CD4-positive, alpha-beta T cell treated with Interleukin-6 for 4 hours (primary cell): ENCODE measurements at regions not wholly inside any gene's neighbourhood (a gene's known extent, or its start where the extent isn't known, plus 50 kb on each side); places are given as distances from the start of the nearest gene placed in this dataset.

Experiments used
- DNase-seq: peaks from one replicate; pipeline ENCODE4 v3.0.0-alpha.2; 2020; ENCODE audit warnings: mixed read lengths

GRCh38 chr3:94520364-94520763 is 457.5 kb downstream of the NSUN3 start:
- DNase-seq, result no peak

- no peak for DNase-seq
These were observed 459.6 kb downstream of the NSUN3 start for GRCh38 chr3:94522488-94522887.

- DNase-seq, result no peak
These were observed 461.4 kb downstream of the NSUN3 start for GRCh38 chr3:94524102-94524919.

- DNase-seq, result no peak
These were observed 462.2 kb downstream of the NSUN3 start for GRCh38 chr3:94525043-94525442.

- DNase-seq, result no peak
These were observed 467.0 kb downstream of the NSUN3 start for GRCh38 chr3:94529816-94530215.

- no peak for DNase-seq
These were observed 470.1 kb downstream of the NSUN3 start for GRCh38 chr3:94532951-94533350.

GRCh38 chr3:94539937-94540336 is 477.1 kb downstream of the NSUN3 start:
- no peak for DNase-seq

- DNase-seq, result no peak
These were observed 480.3 kb downstream of the NSUN3 start for GRCh38 chr3:94543161-94543560.

GRCh38 chr3:94544131-94544789 is 481.4 kb downstream of the NSUN3 start:
- no peak for DNase-seq

- DNase-seq, result no peak
These were observed 485.9 kb downstream of the NSUN3 start for GRCh38 chr3:94548581-94549316.

- DNase-seq, result no peak
These were observed 498.2 kb downstream of the NSUN3 start for GRCh38 chr3:94561094-94561493.

GRCh38 chr3:94564247-94564646 is 501.4 kb downstream of the NSUN3 start:
- DNase-seq, result no peak

GRCh38 chr3:94568041-94568440 is 505.2 kb downstream of the NSUN3 start:
- no peak for DNase-seq

GRCh38 chr3:94573337-94573736 is 510.5 kb downstream of the NSUN3 start:
- DNase-seq, result no peak

GRCh38 chr3:94587291-94587690 is 524.4 kb downstream of the NSUN3 start:
- DNase-seq, result no peak

- DNase-seq, result no peak
These were observed 530.8 kb downstream of the NSUN3 start for GRCh38 chr3:94593526-94594150.

GRCh38 chr3:94596141-94596540 is 533.3 kb downstream of the NSUN3 start:
- no peak for DNase-seq

- no peak for DNase-seq
These were observed 534.2 kb downstream of the NSUN3 start for GRCh38 chr3:94596887-94597566.

- DNase-seq, result no peak
These were observed 544.9 kb downstream of the NSUN3 start for GRCh38 chr3:94607778-94608177.

- no peak for DNase-seq
These were observed 547.0 kb downstream of the NSUN3 start for GRCh38 chr3:94609908-94610307.

- DNase-seq, result no peak
These were observed 548.7 kb downstream of the NSUN3 start for GRCh38 chr3:94611596-94611995.

GRCh38 chr3:94612631-94613030 is 549.8 kb downstream of the NSUN3 start:
- no peak for DNase-seq

- DNase-seq, result no peak
These were observed 551.3 kb downstream of the NSUN3 start for GRCh38 chr3:94614192-94614591.
